Right ventricle myocardium superior (tissue), 1 donor: ENCODE measurements at regions not wholly inside any gene's neighbourhood (a gene's known extent, or its start where the extent isn't known, plus 50 kb on each side); places are given as distances from the start of the nearest gene placed in this dataset.
"Not testable (repeated sequence)": the region's sequence is repeated elsewhere in the genome, so short reads cannot be mapped to it uniquely, and the experiment has no call there.

Experiments used
- ATAC-seq: fragments of 200-7000 bp; cut with Tn5 transposase; one replicate; pipeline ENCODE4 v1.9.1; 2020; ENCODE audit warnings: mild to moderate bottlenecking; ENCODE audit not compliant: poor library complexity
- DNase-seq: peaks from one replicate; pipeline ENCODE4 v3.0.0-alpha.2; 2020
- intact Hi-C: fragments of 100-400 bp; cut with DNase I; formaldehyde crosslinking; loops from one replicate; pipeline ENCODE4 v1.11.2; 2022
- donor health status: DM: no; HTN: yes; CAD: no; lungs with severe emphysema.

DNA sequence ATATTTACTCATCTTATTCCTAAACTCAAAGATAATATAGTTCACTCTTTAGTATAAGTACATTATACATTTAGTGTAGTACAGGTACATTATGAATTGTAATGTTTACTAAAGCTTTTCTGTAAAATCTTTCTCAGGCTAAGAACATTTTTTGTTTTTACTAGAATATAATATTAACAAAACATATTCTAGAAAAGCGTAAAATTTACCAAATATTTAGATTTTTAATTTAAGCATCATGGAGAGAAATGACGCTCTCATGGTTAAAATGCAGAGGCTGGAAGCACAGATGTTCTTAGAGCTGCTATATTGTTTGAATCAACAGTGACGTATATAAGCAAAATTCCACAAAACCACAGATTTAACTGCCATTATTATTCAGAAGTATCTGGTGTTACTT is 54.7 kb upstream of the NBPF15 start:
- intact Hi-C loops, ATAC-seq, DNase-seq: not testable (repeated sequence)

DNA sequence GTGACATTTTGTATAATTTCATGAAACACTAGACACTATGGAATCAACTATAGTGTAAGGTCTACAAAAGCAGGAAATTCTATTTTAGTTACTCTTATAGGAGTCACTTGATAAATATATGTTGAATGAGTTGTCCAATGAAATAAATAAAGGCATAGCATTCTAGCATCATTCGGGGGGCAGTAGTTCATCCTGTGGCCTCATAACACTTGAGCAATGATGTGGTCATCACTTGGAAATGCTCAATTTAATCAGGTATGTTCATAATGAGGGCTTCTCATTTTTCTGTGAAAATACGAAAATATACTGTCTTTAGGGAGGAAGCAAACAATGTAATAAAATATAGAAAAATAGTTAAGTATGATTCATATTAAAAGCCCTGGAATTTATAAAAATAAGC is 55.4 kb upstream of the NBPF15 start:
- intact Hi-C loops, DNase-seq: not testable (repeated sequence)

DNA sequence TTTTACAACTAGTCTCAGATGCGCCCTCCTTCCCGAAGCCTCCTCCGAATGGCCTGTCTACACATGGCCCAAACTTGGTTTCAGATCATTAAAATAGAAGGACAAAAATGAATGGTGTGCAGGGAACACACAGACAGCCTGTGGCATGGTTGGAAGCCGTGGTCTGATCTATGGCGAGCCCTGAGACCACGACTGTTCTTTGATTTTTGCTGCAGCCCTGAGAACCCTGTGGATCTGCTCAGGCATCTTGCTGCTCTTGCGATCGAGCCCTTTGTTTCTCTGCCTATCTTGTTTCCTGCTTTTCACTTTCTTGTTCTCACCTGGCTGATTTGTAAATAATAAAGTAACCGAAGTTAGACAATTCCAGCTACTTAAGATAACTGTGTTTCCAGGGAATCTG is 57.0 kb upstream of the NBPF15 start:
- DNase-seq, intact Hi-C loops, ATAC-seq: not testable (repeated sequence)

More for the DNA sequence above, 55.4 kb upstream of the NBPF15 start:
- ATAC-seq, result not testable (repeated sequence)

DNA sequence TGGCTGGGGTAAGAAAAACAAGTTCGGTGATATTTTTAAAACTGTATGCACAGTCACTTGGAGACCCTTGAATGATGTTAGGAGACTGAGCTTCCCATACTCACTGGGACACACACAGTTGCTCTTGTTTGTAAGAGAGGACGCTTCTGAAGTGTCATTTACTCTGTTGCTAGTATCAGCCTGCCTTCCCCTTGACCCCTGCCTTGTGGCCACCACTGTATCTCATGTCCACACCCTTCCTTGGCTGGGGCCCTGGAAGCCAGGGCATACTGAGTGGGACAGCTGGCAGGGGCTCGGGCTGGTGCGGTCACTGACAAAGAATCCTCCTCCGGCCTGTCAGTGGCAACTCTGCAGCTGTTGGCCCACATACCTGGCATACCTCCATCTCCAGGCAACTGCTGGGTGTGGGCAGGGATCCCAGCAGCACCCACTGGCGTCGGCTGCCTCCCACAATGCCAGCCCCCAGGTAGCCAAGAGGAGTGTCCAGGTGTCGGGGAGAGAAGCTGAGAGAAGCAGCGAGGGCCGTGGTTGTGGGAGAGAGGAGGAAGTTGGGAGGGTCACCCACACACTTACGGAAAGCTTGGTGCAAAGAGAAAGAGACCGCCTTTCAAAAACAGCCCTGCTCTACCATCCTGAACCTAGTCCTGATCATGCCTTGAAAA is 58.2 kb upstream of the NBPF15 start:
- DNase-seq, ATAC-seq, intact Hi-C loops: not testable (repeated sequence)

DNA sequence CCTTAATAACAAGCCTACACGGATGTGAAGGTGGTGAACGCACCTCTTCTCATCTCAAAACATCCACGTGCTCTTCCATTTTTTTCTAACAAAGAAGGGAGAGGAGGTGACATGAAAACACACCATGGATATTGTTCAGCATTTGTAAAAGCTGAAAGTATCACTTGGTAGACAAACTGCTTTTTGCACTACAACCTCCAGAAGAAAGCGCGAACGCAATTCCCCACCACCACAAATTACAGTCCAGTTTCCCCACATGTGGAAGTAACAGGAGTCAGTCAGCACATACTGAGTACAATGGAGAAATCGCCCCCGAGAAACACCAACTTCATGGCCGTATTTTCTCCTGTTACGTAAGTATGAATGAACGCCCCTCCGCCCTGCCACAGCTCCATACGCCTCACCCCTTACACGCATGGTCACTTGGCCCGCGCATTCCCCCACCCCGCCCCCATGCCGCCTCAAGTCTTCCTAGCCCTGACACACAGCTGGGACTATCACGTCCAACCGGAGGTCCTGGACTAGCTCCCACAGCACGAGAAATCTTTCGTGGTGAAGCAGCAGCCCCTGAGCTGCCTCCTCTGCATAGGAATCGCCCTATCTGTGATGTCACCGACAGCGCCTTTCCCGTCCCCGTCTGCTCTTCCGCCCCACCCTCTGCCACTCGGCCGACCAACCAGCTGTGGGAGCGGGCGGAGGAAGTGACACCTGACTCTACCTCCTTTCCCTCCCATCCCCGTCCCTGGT is 62.4 kb upstream of the NBPF15 start:
- peak; percentile 45 for ATAC-seq
- DNase-seq, result not testable (repeated sequence)

DNA sequence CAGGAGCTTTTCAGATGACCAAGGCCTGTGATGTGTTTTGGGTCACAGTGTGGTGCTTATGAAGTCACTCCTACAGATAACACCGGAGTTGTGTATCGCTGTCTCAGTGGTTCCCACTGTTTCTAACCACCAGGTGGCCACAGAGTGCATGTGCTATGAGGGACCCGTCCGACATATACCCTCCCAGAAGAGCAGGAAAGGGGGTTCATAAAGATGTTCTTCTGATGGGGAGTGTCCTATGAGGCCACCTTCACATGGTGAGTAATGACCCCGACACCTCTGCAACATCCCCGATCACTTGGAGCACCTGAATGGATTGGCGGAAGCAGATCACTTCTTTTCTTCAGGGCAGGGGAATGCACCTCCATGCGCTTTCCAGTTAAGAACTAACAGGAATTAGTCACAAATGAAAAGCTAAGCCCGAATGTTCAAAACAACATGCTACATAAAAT is 60.5 kb upstream of the PPIAL4F start:
- DNase-seq, intact Hi-C loops: not testable (repeated sequence)
- ATAC-seq, result peak; percentile 70

More for the DNA sequence above, 62.4 kb upstream of the NBPF15 start:
- intact Hi-C loops, result not testable (repeated sequence)

DNA sequence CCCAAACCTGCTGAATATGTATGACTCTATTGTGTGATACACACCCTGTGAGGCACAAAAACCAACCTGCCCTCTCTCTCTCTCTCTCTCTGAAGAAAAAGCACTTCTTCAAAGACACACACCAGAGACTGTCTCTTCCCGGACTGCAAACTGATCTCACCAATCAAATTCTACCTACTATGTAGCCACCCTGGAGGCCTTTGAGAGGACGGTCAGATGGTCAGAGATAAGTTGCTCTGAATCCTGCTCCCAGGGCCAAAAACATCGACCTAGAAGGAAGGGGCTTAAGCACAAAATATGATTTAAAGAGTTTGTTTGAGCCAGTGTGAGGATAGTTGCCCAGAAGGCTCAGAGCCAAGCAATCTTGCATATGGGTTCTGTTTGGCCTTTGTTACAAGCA is 59.2 kb upstream of the PPIAL4F start:
- DNase-seq, intact Hi-C loops, ATAC-seq: not testable (repeated sequence)

DNA sequence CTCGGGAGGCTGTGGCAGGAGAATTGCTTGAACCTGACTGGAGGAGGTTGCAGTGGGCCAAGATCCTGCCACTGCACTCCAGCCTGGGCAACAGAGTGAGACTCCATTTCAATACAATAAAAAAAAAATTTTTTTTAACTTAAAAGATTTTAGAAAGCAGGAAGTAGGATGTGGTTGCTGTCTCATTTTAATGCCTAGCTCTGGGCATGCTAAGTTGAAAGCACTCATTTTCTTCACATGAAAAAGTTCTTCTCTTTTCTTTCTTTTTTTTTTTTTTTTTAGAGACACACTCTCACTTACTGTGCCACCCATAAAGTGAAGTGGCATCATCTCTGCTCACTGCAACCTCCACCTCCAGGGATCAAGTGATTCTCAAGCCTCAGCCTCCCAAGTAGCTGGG is 58.4 kb upstream of the PPIAL4F start:
- intact Hi-C loops, DNase-seq, ATAC-seq: not testable (repeated sequence)

DNA sequence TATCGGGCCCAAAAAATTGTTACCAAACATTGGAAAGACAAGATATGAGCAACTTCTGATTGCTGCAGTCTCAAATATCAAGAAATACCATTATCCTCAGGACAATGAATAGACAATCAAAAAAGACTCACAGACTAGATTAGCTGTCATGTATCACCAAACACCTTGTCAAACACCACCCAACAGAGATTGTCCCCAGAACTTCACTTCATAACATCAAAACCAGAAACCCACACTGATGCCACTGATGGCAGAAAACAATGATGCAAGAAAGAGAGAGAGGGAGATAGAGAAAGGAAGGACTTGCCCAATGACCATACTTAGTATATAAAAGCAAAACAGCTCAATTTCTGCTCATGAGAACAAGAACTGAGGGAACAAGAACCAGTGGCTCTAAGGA is 56.0 kb upstream of the PPIAL4F start:
- intact Hi-C loops, ATAC-seq, DNase-seq: not testable (repeated sequence)

DNA sequence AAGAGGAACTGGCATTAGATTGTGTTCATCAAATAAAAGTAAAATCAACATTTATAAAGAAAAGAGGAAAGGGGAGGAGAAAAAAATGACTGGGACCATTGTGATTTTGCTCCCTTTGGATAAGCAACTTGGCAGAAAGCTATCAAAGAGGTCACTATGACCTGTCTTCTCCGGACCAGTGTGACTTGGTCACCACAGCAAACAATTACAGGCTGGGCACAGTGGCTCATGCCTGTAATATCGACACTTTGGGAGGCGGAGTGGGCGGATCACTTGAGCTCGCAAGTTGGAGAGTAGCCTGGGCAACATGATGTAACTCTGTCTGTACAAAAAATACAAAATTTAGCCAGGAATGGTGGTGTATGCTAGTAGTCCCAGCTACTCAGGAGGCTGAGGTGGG is 55.5 kb upstream of the PPIAL4F start:
- intact Hi-C loops, DNase-seq, ATAC-seq: not testable (repeated sequence)

DNA sequence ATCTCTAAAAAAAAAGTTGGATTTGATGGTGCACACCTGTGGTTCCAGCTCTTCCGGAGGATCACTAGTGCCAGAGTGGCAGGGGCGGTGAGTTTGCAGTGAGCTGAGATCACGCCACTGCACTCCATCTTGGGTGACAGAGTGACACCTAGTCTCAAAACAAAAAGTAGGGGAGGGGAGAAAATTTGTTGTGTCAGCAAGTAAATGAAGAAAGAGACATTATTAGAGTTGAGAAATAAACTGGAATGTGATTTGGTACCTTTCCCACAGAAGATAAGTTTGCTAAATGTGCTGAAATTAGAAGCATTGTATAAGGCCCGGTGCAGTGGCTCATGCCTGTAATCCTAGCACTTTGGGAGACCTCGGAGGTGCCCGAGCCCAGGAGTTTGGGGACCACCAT is 54.0 kb upstream of the PPIAL4F start:
- intact Hi-C loops, DNase-seq, ATAC-seq: not testable (repeated sequence)

DNA sequence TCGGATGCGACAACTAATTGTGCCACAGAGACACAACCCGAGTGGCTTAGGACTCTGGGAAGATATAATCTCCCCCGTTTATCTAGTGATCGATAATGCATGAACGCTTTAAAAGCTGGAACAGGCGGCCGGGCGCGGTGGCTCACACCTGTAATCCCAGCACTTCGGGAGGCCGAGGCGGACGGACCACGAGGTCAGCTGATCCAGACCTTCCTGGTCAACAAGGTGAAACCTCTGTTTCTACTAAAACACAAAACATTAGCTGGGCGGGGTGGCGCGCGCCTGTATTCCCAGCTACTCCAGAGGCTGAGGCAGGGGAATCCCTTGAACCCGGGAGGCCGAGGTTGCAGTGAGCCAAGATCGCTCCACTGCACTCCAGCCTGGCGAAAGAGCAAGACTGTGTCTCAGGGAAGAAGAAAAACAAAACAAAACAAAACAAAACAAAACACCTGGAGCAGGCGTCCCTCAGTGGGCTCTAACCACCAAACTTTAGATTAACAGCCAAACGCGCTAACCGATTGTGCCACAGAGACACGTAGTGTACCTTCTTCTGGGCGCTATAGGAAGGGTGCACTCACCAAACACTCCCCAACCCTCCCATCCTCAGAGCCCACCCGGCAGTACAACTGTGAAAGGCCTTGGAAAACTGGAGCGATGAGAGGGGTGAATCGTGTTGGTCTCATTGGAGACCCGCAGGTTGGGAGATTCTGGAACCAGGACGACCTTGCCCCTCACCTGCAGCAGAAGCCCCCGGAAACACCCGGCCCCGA is 53.3 kb upstream of the PPIAL4F start:
- intact Hi-C loops, DNase-seq, ATAC-seq: not testable (repeated sequence)
